ENCODE measurements at regions not wholly inside any gene's neighbourhood (a gene's known extent, or its start where the extent isn't known, plus 50 kb on each side); places are given as distances from the start of the nearest gene placed in this dataset.
"Not testable (repeated sequence)": the region's sequence is repeated elsewhere in the genome, so short reads cannot be mapped to it uniquely, and the experiment has no call there.

- no peak for DNase-seq
These were observed 261.4 kb upstream of the USP24 start for GRCh38 chr1:55476445-55477015.

DNA sequence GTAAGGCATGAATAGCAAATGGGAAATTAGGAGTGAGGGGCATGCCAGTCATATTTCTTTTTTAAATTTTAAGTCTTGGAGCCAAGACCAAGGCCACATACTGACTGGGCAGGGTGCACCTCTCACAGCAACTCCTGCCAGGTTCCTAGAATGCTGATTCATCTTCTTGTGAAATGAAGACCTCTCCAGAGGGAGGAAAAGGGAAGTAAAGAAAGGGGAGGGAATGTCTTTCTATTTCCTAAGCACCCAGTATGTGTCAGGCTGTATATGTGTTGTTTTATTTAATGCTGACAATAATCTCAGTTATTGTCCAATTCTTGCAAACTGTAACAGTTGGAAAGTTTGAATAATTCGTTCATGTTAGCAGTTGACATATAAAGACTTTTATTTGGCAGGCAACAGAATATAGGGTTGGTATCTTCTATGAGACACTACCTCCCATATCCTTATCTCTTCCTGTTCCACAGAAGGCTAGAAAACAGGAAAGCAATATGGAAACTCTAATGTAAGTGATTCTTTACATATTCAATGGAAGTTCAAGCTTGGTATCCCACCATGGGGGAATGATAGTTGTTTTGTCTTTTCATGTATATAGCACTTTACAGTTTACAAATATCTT lies 259.1 kb upstream of the USP24 start:
- DNase-seq = no peak

GRCh38 chr1:55473661-55474060 lies 258.5 kb upstream of the USP24 start:
- DNase-seq = no peak

GRCh38 chr1:55472784-55473183 lies 257.6 kb upstream of the USP24 start:
- peak in 1 of 14 donors; percentile 7 for DNase-seq

- no peak for DNase-seq
These were observed 257.0 kb upstream of the USP24 start for GRCh38 chr1:55472115-55472514.

- no peak for DNase-seq
These were observed 253.1 kb upstream of the USP24 start for GRCh38 chr1:55468142-55468795.

DNA sequence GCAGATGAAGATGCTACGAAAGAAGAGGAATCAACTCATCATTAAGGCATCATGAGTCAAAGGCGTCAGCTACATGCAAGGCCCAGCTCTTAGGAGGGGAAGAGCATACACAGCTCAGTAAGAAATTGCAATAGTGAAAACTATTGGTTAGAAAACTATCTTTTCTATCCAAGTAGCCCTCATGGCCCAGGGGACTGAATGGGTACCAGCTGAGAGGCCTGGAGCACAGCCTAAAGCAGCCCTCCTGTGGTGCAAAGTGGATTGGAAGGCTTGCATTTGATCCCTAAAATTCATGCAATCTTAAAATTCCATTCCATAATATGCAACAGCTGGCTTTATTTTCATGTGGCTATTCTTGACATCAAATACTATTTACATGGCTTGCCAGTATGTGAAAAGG lies 251.8 kb upstream of the USP24 start:
- DNase-seq = no peak

GRCh38 chr1:55466373-55466772 lies 251.2 kb upstream of the USP24 start:
- DNase-seq = no peak

DNA sequence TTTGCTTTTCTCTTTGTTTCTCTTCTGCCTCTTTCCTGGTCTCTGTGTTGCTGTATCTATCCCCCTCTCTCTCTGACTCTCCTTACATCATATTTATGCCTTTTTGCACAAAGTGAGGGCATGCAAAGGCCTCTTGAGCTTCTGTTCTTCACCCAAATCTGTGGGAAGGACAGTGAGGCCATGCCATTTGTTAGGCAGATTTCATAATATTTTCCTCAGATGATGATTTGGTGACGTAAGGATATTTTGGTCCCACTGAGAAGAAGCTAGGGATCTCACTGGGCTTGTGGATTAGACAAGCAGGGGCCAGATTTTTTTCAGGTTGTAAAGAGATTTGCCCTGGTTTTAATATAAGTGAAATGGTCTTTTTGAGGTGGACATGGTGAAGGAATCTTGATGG lies 249.4 kb upstream of the USP24 start:
- DNase-seq = no peak

DNA sequence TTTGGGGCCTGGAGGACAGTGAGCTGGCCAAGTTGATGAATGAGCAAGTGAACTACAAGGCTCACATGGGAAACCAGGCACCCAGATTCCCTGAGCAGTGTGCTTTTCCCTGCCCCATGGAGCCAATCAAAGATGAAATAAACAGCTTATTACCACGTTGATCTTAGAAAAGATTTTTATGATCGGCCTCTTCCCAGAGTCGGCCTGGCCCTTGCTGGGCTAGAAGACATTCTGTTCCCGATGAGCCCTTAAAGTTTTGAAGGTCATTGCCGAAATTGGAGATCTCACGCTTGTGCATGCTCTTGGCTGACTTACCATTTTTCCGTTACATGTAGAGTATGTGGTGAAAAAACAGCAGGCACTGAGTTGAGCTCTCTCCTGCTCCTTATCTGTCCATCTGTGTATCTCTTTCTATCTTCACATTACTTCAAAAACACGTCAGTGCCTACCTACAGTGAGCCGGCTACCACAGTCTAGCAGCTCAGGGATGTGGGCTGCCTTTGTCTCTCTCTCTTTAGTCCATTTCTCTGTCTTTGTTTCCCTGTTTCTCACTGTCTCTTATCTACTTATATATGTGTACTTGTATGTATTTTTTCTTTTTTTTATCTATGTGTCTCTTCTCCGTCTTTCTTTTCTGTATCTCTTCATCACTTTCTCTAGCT lies 248.8 kb upstream of the USP24 start:
- DNase-seq = no peak

GRCh38 chr1:55457874-55458273 lies 242.7 kb upstream of the USP24 start:
- no peak for DNase-seq

DNA sequence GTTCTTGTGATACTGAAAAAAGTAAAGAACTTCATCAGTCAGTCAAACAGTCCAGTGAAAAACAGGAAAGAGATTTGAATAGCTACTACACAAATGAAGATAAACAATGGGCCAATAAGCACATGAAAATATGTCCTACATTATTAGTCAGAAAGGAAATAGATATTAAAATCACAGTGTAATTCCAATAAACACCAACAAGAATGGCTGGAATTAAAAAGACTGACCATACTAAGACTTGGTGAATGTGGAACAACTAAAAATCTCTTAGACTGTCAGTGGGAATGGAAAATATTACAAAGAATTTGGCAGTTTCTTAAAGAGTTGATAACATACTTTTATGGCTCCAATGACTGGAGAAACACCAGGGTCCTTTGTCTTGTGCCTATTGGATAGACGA lies 241.8 kb upstream of the USP24 start:
- DNase-seq = no peak

- DNase-seq = no peak
These were observed 233.1 kb upstream of the USP24 start for GRCh38 chr1:55448261-55448660.

GRCh38 chr1:55447488-55447887 lies 232.3 kb upstream of the USP24 start:
- no peak for DNase-seq

DNA sequence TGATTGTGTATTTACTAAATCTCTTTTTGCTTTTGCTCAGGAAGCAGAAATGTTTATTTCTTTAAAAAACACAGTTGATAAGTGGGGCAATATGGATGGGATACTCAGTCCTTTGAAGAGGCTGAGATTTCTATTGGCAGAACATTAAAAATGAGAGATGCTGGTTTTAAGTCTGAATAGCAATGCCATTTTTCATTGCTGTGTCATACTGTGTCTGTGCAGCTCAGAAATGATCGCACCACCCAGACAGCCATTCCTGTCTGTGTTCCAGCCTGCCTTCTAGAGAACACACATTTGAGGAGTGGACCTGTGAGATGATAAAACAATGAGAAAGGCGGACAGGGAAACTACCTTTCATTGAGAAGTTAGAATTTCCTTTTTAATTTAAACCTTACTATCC lies 231.2 kb upstream of the USP24 start:
- DNase-seq = no peak

GRCh38 chr1:55445416-55445815 lies 230.3 kb upstream of the USP24 start:
- DNase-seq = no peak

- DNase-seq = no peak
These were observed 229.5 kb upstream of the USP24 start for GRCh38 chr1:55444667-55445066.

- DNase-seq = peak in 2 of 14 donors; percentile 21 to 65
These were observed 228.2 kb upstream of the USP24 start for GRCh38 chr1:55443175-55443915.

DNA sequence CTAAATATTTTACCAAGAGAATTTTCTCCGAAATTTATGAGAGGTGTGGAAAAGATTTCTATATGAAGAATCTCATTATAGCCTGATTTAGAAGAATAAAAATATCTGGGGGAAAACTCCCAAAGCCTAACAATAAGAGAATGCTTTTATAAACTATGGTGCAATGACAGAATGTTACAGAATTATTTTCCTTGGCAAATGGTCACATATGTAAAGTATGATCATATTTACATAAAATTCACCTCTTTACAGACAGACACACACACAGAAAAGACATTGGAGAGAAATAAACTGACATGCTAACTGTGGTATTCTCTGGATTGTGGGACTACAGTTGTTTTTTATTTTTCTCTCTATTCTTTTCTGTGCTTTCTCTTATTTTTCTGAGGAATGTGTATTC lies 226.3 kb upstream of the USP24 start:
- DNase-seq = no peak

DNA sequence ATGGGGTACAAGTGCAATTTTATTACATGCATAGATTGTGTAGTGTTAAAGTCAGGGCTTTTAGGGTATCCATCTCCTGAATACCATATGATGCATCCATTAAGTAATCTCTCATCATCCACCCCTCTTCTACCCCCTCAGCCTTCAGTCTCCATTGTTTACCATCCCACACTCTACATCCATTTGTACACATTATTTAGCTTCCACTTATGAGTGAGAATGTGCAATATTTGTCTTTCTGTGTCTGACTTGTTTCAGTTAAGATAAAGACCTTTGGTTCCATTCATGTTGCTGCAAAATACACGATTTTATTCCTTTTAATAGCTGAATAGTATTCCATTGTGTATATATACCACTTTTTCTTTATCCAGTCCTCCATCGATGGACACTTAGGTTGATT lies 222.5 kb upstream of the USP24 start:
- no peak for DNase-seq

DNA sequence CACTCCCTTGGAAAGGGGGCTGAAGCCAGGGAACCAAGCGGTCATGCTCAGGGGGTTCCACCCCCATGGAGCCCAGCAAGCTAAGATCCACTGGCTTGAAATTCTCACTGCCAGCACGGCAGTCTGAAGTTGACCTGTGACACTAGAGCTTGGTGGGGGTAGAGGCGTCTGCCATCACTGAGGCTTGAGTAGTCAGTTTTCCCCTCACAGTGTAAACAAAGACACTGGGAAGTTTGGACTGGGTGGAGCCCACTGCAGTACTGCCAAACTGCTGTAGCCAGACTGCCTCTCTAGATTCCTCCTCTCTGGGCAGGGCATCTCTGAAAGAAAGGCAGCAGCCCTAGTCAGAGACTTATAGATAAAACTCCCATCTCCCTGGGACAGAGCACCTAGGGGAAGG lies 215.6 kb upstream of the USP24 start:
- DNase-seq = not testable (repeated sequence)

GRCh38 chr1:55430206-55430605 lies 215.0 kb upstream of the USP24 start:
- DNase-seq = not testable (repeated sequence)

Data from C1 segment of cervical spinal cord (tissue), 14 donors.